CD1c-positive myeloid dendritic cell (primary cell): ENCODE measurements at regions not wholly inside any gene's neighbourhood (a gene's known extent, or its start where the extent isn't known, plus 50 kb on each side); places are given as distances from the start of the nearest gene placed in this dataset.

Source experiments
- DNase-seq: peaks from one replicate; pipeline ENCODE4 v3.0.0-alpha.2; 2016; ENCODE audit errors: extremely low spot score

DNA sequence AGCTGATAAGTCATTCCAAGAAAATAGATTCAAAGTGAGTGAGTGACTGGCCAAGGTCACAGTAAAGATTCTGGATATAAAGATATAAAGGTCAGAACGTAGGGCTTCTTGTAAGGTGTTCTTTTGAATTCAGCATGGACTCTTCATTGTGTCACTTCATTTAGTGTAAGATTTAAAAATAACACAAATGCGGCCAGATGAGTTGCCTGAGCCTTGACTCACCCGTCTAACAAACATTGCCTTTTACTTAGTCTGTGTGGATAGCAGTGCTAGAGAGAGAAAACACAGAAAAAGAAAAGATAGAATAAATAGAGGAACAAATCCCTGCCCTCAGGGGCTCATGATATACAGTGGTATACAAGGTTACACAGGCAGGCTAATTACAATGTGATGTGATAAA, 223.4 kb downstream of the PLPP3 start:
- DNase-seq = no peak

DNA sequence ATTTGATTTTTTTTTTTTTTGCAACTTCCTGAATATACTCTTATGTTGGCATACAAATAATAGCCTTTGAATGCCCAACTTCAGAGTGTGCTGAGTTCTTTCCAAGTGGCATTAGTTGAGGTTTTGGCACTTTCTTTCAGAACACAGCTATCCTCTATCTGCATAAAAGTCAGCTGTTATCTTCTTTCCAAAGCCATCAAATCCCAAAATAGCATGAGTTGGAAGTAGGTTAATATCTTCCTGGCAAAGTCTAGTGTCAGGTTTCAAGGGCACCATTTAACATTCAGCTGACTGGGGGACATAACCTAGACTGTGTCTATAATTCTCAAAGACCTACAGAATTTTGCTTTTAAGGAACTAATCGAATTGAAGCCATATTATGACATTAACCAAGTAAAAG, 223.9 kb downstream of the PLPP3 start:
- no peak for DNase-seq

- peak; percentile 29 for DNase-seq
These were observed 233.5 kb downstream of the PLPP3 start for GRCh38 chr1:56345831-56346230.

DNA sequence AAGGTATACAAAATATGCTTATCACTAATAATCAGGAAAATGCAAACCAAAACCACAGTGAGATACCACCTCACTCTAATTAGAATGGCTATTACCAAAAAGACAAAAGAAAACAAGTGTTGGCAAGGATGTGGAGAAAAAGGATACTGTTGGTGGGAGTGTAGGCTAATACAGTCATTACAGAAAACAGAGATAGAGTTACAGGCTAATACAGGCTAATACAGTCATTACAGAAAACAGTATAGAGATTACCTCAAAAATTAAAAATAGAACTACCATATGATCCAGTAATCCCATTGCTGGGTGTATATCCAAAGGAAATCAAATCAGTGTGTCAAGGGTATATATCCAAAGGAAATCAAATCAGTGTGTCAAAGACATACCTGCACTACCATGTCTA, 238.4 kb downstream of the PLPP3 start:
- DNase-seq = no peak

DNA sequence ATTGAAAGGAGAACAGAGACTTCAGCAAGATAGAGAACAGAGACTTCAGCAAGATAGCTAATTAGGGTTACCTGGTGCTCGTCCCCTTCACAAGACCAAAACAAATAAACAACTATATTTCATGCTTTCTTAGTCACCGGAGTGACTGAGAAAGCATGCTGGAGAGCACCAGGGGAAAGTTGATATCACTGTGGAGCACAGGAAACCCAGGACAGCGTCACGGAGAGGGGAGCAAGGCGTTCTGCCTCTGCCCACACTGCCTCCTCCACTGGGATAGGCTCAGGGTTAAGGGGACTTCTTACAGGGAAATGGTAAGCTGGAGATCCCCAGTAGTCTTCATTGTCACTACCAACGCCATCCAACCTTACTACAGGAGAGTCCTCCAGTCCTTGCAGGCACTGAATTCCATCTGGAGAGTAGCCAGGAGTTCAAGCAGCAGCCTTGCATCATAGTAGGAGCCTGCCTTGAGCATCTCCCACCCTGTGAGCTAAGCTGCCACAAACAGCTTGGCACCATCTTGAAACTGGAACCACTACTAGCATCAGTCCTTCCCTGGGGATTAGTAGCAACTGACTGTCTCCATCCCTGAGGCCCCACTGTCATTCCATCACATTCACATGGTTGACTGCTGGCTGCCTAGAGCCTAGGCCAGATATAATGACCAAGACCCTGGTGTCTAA, 239.4 kb downstream of the PLPP3 start:
- no peak for DNase-seq

DNA sequence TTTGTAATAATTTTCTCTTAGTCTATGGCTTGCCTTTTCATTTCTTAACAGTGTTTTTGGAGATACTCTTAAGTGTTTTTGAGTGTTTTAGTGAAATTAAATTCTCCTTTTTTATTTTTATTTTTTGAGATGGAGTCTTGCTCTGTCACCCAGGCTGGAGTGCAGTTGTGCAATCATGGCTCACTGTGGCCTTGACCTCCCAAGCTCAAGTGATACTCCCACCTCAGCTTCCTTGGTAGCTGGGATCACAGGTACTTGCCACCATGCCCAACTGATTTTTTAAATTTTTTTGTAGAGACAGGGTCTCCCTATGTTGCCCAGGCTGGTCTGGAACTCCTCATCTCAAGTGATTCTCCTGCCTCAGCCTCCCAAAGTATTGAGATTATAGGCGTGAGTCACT, 240.3 kb downstream of the PLPP3 start:
- no peak for DNase-seq

DNA sequence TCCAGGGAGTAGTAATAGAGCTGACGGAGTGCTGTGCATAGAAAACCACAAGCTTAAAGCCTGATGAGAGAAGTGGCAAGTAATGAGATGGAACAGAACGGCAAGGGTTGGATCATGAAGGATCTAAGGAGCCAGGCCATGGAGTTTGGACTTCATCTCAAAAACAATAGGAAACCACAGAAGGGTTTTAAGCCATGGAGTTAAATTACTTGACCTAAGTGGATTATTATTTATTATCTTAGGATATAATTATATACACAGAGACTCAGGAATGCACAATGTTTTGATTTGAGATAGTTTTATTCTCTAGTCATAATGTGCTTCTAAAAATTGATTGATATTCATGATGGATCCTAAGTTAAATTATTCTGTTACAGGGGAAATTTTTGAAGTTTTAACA, 242.4 kb downstream of the PLPP3 start:
- DNase-seq = no peak

DNA sequence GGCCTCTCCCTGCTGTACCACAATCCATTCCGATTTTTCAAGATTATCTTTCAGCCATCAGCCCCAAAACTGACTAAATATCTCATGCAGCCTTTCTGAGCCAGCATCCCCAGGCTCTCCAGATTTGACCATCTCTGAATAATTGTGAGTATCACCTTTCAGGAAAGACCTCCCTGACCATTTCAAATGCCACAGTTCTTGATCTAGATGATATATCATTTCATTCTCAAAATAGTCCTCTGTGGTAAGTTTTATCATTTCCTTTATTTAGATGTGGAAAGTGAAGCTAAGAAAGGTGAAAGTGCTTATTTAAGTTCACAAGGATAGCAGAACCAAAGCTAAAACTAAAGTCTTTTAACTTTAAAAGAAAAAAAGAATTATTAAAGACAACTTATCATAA, 244.0 kb downstream of the PLPP3 start:
- no peak for DNase-seq

DNA sequence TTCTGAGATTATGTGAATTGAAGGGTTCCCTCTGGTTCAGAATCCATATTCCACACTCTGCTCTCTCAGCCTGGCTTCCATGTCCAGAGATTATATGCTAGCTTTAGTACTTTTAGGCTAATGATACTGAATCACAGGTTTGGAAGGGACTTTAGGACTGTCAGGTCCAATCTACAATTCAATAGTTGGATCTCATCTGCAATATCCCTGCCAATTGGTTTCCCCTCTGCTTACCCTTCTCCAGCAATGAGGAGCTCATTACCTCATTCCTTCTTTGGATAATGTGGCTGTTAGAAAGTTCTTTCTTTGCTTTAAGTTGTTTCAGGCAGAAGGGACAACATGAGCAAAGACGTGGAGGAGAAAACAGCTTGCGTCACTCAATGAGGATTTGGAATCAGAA, 245.3 kb downstream of the PLPP3 start:
- DNase-seq = no peak

DNA sequence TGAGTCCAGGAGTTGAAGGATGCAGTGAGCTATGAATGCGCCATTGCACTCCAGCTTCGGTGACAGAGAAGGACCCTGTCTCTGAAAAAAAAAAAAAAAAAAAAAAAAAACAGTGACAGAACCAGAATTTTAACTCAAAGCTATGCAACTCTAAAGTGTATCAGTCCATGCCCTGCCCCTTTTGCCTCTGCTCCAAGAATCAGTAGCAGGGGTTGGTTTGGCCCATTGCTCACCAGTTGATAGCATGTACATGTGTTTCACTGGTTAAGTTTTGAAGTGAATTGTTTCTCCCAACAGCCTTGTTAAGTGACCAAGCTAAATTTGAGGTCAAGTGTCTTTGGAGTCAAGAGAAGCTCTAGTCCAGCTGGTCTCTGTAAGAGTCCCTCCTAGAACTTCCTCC, 245.9 kb downstream of the PLPP3 start:
- no peak for DNase-seq

DNA sequence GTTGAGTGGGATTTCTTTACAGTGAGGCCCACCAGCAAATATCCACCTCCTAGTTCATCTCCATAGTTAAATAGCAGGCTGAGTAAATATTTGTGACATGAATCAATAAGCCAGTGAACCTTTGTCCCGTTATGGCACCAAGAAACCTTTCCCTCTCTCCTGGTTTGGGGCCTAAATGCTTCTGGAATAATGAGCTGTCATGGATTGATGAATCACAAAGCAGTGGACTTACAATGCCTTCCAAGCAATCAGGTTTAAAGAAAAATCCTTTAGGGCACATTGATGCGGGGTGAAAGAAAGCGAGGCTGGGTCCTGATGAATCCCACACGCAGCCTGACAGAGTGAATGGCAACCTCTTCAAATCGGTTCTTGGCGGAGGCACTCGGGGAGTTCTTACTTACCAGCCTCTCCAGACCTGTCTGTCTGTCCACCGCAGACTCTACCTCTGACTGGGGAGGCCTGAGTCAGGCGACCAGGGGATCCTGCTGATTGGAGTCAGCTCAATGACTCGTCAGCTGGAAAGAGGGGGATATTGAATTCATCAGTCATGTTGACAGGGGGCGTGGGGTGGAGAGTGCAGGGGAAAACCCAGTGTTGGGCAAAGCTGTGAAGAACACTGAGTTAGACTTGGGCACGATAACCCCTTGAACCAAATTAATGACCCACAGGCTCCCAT, 247.3 kb downstream of the PLPP3 start:
- no peak for DNase-seq

GRCh38 chr1:56331207-56331891, 248.0 kb downstream of the PLPP3 start:
- DNase-seq = no peak

DNA sequence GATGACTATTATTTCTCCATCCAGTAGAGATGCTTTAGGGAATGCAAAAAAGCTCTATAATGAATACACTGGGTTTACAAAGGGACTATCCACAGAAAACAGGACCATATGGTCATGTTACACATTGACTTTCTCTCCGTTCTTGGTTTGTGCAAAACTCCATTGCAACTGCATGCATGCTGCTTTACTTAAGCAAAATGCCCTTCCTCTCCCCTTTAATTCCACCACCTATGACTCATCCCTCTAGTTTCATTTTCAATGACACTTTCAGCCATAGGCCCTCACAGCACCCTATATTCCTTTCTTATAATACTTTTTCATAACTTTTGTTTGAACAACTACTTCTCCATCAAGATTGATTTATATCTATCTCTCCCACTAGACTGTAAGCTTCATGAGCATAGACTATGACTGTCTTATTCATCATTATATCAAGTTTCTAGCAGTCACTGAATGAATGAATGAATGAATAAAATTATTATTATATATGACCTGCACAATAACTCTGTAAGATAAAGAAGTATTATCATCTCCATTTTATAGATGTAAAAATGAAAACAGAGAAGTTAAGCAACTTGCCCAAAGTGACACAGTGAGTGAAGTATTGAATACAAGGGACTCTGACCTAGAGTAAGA, 248.9 kb downstream of the PLPP3 start:
- DNase-seq = peak; percentile 51

DNA sequence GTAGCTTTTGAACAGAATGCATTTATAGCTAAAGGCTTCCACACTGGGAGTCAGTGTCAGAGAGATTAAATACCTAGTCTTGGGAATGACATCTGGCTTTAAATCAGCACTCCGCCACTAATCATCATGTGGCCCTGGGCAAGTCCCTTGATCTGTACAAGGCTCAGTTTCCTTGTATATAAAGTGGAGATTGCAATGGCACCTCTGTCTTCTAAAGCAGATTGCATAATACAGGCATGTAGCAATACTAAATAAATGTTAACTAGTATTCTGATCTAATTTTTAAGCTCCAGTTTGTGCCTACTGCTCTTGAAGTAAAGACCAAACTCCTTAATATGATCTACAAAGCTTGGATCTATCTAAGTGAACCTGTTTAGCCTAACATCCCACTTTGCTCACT, 249.4 kb downstream of the PLPP3 start:
- DNase-seq = no peak

DNA sequence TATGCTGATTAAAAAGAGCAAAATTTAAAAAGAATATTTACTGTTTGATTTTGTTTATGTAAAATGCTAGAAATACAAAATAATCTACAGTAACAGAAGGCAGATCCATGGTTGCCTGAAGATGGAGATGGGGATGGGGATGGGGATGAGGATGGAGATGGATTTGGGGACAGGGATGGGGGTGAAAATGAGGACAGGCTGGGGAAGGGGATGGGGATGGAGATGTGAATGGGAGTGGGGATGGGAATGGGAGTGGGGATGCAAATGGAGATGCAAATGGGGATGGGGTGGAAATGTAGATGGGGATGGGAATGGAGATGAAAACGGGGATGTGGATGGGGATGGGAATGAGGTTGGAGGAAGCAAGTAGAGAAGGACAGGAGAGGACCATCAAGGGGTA, 252.2 kb downstream of the PLPP3 start:
- no peak for DNase-seq

GRCh38 chr1:56326056-56326455, 253.3 kb downstream of the PLPP3 start:
- DNase-seq = no peak

DNA sequence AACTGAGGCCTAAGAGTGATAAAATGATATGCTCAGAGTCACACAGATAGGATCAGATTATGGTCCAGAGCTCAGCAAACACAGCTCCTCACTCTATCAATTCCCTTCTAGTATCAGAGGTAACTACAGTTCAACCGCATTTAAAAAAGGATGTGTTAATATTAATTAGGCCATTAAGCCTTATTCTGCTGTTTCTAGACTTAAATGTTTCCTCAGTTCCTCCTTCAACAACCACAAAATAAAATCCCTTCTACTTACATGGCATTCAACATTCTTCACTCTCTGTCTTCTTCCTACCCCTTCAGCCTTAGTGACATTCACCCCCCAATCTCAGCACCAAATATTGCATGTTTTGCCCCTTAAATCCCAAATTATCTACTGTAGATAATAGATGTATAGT, 254.9 kb downstream of the PLPP3 start:
- DNase-seq = no peak

DNA sequence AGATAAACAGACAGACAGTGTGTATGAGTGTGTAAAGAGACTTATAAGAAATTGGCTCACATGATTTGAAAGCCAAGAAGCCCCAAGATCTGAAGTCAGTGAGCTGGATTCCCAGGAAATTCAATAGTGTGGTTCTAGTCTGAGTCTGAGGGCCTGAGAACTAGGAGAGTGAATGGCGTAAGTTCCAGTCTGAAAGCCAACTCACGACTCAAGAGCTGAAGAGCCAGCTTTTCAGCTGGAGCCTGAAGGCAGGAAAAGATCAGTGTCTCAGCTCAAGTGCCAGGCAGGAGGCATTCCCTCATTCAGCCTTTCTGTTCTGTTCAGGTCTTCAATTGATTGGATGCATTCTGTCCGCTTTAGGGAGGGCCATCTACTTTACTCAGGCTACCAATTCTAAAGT, 257.2 kb downstream of the PLPP3 start:
- no peak for DNase-seq

GRCh38 chr1:56321150-56321490, 258.2 kb downstream of the PLPP3 start:
- no peak for DNase-seq

DNA sequence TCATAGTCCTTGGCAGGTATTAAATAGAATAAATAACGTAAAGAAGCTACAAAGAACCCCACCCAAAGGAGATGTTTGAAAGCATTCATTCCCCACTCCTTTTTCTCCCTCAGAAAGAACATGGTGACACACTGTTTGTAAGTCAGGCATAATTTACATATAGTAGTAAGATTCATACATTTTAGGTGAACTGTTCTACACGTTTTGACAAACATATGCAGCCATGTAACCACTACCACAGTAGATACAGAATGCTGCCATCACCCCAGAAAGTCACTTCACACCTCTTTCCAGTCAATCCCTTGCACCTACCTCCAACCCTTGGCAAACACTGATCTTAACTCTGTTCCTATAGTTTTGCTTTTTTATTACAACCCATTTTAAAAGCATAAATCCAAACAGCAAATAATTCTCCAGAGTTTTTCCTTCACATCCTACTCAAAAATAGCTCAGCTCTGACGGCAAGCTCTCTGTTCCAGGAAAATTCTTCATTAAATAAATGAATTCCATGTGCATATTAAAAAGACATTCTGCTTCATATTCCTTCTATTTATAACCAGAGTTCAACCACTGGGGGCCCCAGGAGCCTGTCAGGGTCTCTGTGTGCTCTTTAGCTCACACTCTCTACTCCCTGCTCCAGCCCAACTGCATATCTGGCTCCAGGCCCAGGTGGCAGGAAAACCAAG, 258.8 kb downstream of the PLPP3 start:
- DNase-seq = no peak

- DNase-seq = no peak
These were observed 261.6 kb downstream of the PLPP3 start for GRCh38 chr1:56317722-56318121.

DNA sequence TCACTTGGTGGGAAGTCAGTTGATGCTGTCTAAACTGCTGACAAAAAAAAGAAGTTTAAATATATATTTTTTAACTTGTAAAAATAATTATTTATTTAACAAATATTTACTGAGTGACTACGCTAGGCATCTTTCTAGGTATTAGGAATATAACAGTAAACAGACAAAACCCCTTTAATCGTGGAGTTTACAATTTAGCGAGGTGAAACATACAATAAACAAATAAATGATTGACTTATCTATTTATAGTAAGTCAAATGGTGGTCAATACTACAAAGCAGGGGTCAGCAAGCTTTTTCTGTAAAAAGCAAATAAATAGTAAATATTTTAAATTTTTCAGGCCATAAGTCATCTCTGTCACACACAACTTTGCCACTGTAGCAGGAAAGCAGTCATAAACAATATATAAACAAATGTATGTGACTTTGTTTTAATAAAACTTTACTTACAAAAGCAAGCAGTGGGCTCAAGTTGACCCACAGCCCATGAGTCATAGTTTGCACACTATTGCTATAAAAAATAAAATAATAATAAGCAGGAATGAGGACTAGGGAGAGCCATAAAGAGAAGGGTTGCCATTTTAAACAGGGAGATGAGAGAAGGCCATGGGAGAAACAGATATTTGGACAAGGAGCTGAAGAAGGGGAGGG, 263.9 kb downstream of the PLPP3 start:
- no peak for DNase-seq
